ENCODE measurements at regions not wholly inside any gene's neighbourhood (a gene's known extent, or its start where the extent isn't known, plus 50 kb on each side); places are given as distances from the start of the nearest gene placed in this dataset.

DNA sequence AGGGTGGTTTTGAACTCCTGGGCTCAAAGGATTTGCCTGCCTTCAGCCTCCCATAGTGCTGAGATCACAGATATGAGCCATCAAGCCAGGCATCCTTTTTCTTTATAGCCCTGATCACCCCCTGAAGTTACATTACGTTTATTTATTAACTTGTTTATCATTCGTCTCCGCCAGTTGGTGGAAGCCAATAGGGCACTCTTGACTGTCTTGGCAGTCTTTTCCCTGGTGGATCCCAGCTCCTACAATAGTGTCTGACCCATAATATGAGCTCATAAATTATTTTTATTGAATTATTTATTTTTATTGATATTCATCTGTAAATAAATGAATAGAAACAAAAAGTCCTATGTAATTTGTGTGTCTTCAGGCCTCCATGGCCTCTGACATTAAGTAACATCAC lies 484.3 kb upstream of the FAT1 start:
- TF ChIP-seq EZH2 (IDR thresholded peaks at IDR 0.05; ENCODE audit: low read length): no peak
- TF ChIP-seq, protein P1, sequence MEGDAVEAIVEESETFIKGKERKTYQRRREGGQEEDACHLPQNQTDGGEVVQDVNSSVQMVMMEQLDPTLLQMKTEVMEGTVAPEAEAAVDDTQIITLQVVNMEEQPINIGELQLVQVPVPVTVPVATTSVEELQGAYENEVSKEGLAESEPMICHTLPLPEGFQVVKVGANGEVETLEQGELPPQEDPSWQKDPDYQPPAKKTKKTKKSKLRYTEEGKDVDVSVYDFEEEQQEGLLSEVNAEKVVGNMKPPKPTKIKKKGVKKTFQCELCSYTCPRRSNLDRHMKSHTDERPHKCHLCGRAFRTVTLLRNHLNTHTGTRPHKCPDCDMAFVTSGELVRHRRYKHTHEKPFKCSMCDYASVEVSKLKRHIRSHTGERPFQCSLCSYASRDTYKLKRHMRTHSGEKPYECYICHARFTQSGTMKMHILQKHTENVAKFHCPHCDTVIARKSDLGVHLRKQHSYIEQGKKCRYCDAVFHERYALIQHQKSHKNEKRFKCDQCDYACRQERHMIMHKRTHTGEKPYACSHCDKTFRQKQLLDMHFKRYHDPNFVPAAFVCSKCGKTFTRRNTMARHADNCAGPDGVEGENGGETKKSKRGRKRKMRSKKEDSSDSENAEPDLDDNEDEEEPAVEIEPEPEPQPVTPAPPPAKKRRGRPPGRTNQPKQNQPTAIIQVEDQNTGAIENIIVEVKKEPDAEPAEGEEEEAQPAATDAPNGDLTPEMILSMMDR (optimal IDR thresholded peaks at IDR 0.05 in 1 of 3, IDR thresholded peaks at IDR 0.05 in 1 of 3, conservative IDR thresholded peaks at IDR 0.05 in 1 of 3; ENCODE audit: extremely low read depth in 1 of 3, insufficient read depth in 2 of 3, low read length in 3 of 3): no peak
- H3K4me3 ChIP-seq (ENCODE audit: control insufficient read depth in 2 of 3, extremely low read depth in 1 of 3, insufficient read depth in 2 of 3, low read depth in 1 of 3, low read length in 3 of 3): no peak overlapping the region
- H3K4me2 ChIP-seq (ENCODE audit: control insufficient read depth, extremely low read depth, insufficient read depth, low read depth, low read length): no peak overlapping the region
- H3K79me2 ChIP-seq (ENCODE audit: control insufficient read depth, insufficient read depth, low read length): no peaks in the 10 kb centered on the region
- no peaks in the 10 kb centered on the region for H3K27me3 ChIP-seq (ENCODE audit: control insufficient read depth, extremely low read depth, insufficient read depth, low read length)
- no peaks in the 10 kb centered on the region for H3K4me1 ChIP-seq (ENCODE audit: control insufficient read depth, extremely low read depth, insufficient read depth, low read length)
- H2AFZ ChIP-seq (ENCODE audit: control insufficient read depth, low read length): no peak overlapping the region
- dilution Hi-C loops (cut with MboI; ENCODE audit: extremely low pct_ligation_motif_present, low sequenced_read_pairs): no loop called here
- H3K27ac ChIP-seq (ENCODE audit: control insufficient read depth, insufficient read depth, low read length): no peak overlapping the region
- no peaks in the 10 kb centered on the region for H4K20me1 ChIP-seq (ENCODE audit: control insufficient read depth, extremely low read depth, insufficient read depth, low read length)
- no peaks in the 10 kb centered on the region for H3K9me3 ChIP-seq (ENCODE audit: control insufficient read depth, low read depth, low read length)
- H3K36me3 ChIP-seq (ENCODE audit: control insufficient read depth in 2 of 2, extremely low read depth in 1 of 2, insufficient read depth in 2 of 2, low read length in 2 of 2): no peaks in the 10 kb centered on the region
- FAIRE-seq (no peak), DNase-seq (ENCODE audit: low read depth, low spot score) (no peak)
- no peaks in the 10 kb centered on the region for H3K9me1 ChIP-seq (ENCODE audit: control insufficient read depth, extremely low read depth, insufficient read depth, low read length)
- H3K9ac ChIP-seq (ENCODE audit: control insufficient read depth, extremely low read depth, insufficient read depth, low read length): no peak overlapping the region

GRCh38 chr4:187208651-187209050 lies 485.0 kb upstream of the FAT1 start:
- Histone ChIP-seq H4K20me1 (ENCODE audit: control insufficient read depth, extremely low read depth, insufficient read depth, low read length) (no peaks in the 10 kb centered on the region), H3K4me3 (ENCODE audit: control insufficient read depth in 2 of 3, extremely low read depth in 1 of 3, insufficient read depth in 2 of 3, low read depth in 1 of 3, low read length in 3 of 3) (no peak overlapping the region), H3K27ac (ENCODE audit: control insufficient read depth, insufficient read depth, low read length) (no peak overlapping the region), H3K9me3 (ENCODE audit: control insufficient read depth, low read depth, low read length) (no peaks in the 10 kb centered on the region), H3K9me1 (ENCODE audit: control insufficient read depth, extremely low read depth, insufficient read depth, low read length) (no peaks in the 10 kb centered on the region), H3K36me3 (ENCODE audit: control insufficient read depth in 2 of 2, extremely low read depth in 1 of 2, insufficient read depth in 2 of 2, low read length in 2 of 2) (no peaks in the 10 kb centered on the region), H3K79me2 (ENCODE audit: control insufficient read depth, insufficient read depth, low read length) (no peaks in the 10 kb centered on the region), H3K27me3 (ENCODE audit: control insufficient read depth, extremely low read depth, insufficient read depth, low read length) (no peaks in the 10 kb centered on the region), H3K9ac (ENCODE audit: control insufficient read depth, extremely low read depth, insufficient read depth, low read length) (no peak overlapping the region), H3K4me1 (ENCODE audit: control insufficient read depth, extremely low read depth, insufficient read depth, low read length) (no peaks in the 10 kb centered on the region), H2AFZ (ENCODE audit: control insufficient read depth, low read length) (no peak overlapping the region), H3K4me2 (ENCODE audit: control insufficient read depth, extremely low read depth, insufficient read depth, low read depth, low read length) (no peak overlapping the region)
- dilution Hi-C loops (cut with MboI; ENCODE audit: extremely low pct_ligation_motif_present, low sequenced_read_pairs): no loop called here
- TF ChIP-seq EZH2 (IDR thresholded peaks at IDR 0.05; ENCODE audit: low read length): no peak
- TF ChIP-seq, protein P1 (optimal IDR thresholded peaks at IDR 0.05 in 1 of 3, IDR thresholded peaks at IDR 0.05 in 1 of 3, conservative IDR thresholded peaks at IDR 0.05 in 1 of 3; ENCODE audit: extremely low read depth in 1 of 3, insufficient read depth in 2 of 3, low read length in 3 of 3): no peak
- DNase-seq (ENCODE audit: low read depth, low spot score): no peak
- peak; percentile 39 for FAIRE-seq
